ENCODE measurements at regions not wholly inside any gene's neighbourhood (a gene's known extent, or its start where the extent isn't known, plus 50 kb on each side); places are given as distances from the start of the nearest gene placed in this dataset.

GRCh38 chr11:134866215-134866614, 454.2 kb upstream of the B3GAT1 start:
- FAIRE-seq (no peak), DNase-seq (ENCODE audit: low spot score) (no peak), ATAC-seq (no peak)
- no peaks in the 10 kb centered on the region for H3K79me2 ChIP-seq (ENCODE audit: insufficient read depth, low read length)
- TF ChIP-seq HOXD1 (CRISPR knock-in tag; IDR thresholded peaks at IDR 0.05) (no peak), PBX3 (CRISPR knock-in tag; IDR thresholded peaks at IDR 0.05; ENCODE audit: borderline replicate concordance) (no peak), FOSL1 (CRISPR knock-in tag; IDR thresholded peaks at IDR 0.05; ENCODE audit: borderline replicate concordance) (no peak), ETV6 (CRISPR knock-in tag; conservative IDR thresholded peaks at IDR 0.05) (no peak), ZNF780A (CRISPR knock-in tag; IDR thresholded peaks at IDR 0.05) (no peak)
- H4K20me1 ChIP-seq (ENCODE audit: insufficient read depth, low read length) = no peaks in the 10 kb centered on the region
- POLR2A ChIA-PET = no interaction called here
- no peak overlapping the region for H3K9ac ChIP-seq (ENCODE audit: insufficient read depth, low read depth, low read length)
- H3K9me3 ChIP-seq (ENCODE audit: low read length) = no peaks in the 10 kb centered on the region
- H3K27ac ChIP-seq (ENCODE audit: extremely low read length, insufficient read depth, low read length) = no peak overlapping the region
- no peak overlapping the region for H3K4me2 ChIP-seq (ENCODE audit: low read depth, low read length)
- WGBS (ENCODE audit: low lambda C conversion rate) = 14% methylated on average over 4 of the region's 6 CpGs
- no peak overlapping the region for H3K4me3 ChIP-seq (replicated peaks in 1 of 3; ENCODE audit: insufficient read depth in 1 of 3, low read depth in 2 of 3, low read length in 3 of 3)
- intact Hi-C loops (cut with micrococcal nuclease; ENCODE audit: unreplicated experiment) (loop anchor here (5.0 kb wide), 1 partner anchor 76 kb away; no protein-coding TSS in a partner anchor), in situ Hi-C loops (cut with HindIII; ENCODE audit: extremely low pct_ligation_motif_present, low pct_unique_long_range_greater_than_20kb) (no loop called here)
- CTCF ChIA-PET (ENCODE audit: low intra/inter-chr PET ratio, low total read pairs) = no interaction called here
- no peak overlapping the region for H2AFZ ChIP-seq (ENCODE audit: low read length)
- BruUV-seq (replicated peaks) = no TSS peak
- no peaks in the 10 kb centered on the region for H3K36me3 ChIP-seq (replicated peaks in 1 of 2; ENCODE audit: control insufficient read depth in 1 of 2, insufficient read depth in 2 of 2, low read length in 2 of 2)
- no peaks in the 10 kb centered on the region for H3K4me1 ChIP-seq (ENCODE audit: insufficient read depth, low read length)
- H3K27me3 ChIP-seq (ENCODE audit: control insufficient read depth in 1 of 2, insufficient read depth in 2 of 2, low read length in 2 of 2) = peaks cover 4 to 8% of the 10 kb centered on the region in 2 experiments; a peak in 4 of 5 replicates

- no peaks in the 10 kb centered on the region for H3K36me3 ChIP-seq (replicated peaks in 1 of 2; ENCODE audit: control insufficient read depth in 1 of 2, insufficient read depth in 2 of 2, low read length in 2 of 2)
- H3K79me2 ChIP-seq (ENCODE audit: insufficient read depth, low read length) = no peaks in the 10 kb centered on the region
- POLR2A ChIA-PET = no interaction called here
- H3K4me1 ChIP-seq (ENCODE audit: insufficient read depth, low read length) = no peaks in the 10 kb centered on the region
- no peak overlapping the region for H2AFZ ChIP-seq (ENCODE audit: low read length)
- WGBS (ENCODE audit: low lambda C conversion rate) = 34% methylated on average over 3 of the region's 6 CpGs
- no TSS peak for BruUV-seq (replicated peaks)
- H3K27ac ChIP-seq (ENCODE audit: extremely low read length, insufficient read depth, low read length) = no peak overlapping the region
- peaks cover 4 to 8% of the 10 kb centered on the region in 2 experiments; a peak in 4 of 5 replicates for H3K27me3 ChIP-seq (ENCODE audit: control insufficient read depth in 1 of 2, insufficient read depth in 2 of 2, low read length in 2 of 2)
- no peaks in the 10 kb centered on the region for H4K20me1 ChIP-seq (ENCODE audit: insufficient read depth, low read length)
- no peak overlapping the region for H3K4me3 ChIP-seq (replicated peaks in 1 of 3; ENCODE audit: insufficient read depth in 1 of 3, low read depth in 2 of 3, low read length in 3 of 3)
- H3K9me3 ChIP-seq (ENCODE audit: low read length) = no peaks in the 10 kb centered on the region
- H3K4me2 ChIP-seq (ENCODE audit: low read depth, low read length) = no peak overlapping the region
- no peak for FAIRE-seq
- no peak for TF ChIP-seq ZBTB2 (CRISPR knock-in tag; IDR thresholded peaks at IDR 0.05; ENCODE audit: low read depth)
- TF ChIP-seq HNF4A (CRISPR knock-in tag; IDR thresholded peaks at IDR 0.05) = no peak
- no peak for TF ChIP-seq NRL (CRISPR knock-in tag; IDR thresholded peaks at IDR 0.05; ENCODE audit: borderline replicate concordance)
- TF ChIP-seq CENPX (CRISPR knock-in tag; IDR thresholded peaks at IDR 0.05) = no peak
- no peak for TF ChIP-seq MAFF (IDR thresholded peaks at IDR 0.05; ENCODE audit: low read depth, low read length)
- TF ChIP-seq ZNF574 (CRISPR knock-in tag; IDR thresholded peaks at IDR 0.05) = no peak
- no peak for TF ChIP-seq RFXANK (CRISPR knock-in tag; IDR thresholded peaks at IDR 0.05)
- TF ChIP-seq ZNF251 (CRISPR knock-in tag; IDR thresholded peaks at IDR 0.05) = no peak
- TF ChIP-seq MIXL1 (CRISPR knock-in tag; IDR thresholded peaks at IDR 0.05) = no peak
- TF ChIP-seq ZNF781 (CRISPR knock-in tag; IDR thresholded peaks at IDR 0.05; ENCODE audit: borderline replicate concordance, not compliant biosample characterization) = no peak
- TF ChIP-seq ZNF446 (CRISPR knock-in tag; IDR thresholded peaks at IDR 0.05) = no peak
- no peak for ATAC-seq
- CTCF ChIA-PET (ENCODE audit: low intra/inter-chr PET ratio, low total read pairs) = no interaction called here
- H3K9ac ChIP-seq (ENCODE audit: insufficient read depth, low read depth, low read length) = no peak overlapping the region
- no peak for DNase-seq (ENCODE audit: low spot score)
- intact Hi-C loops (cut with micrococcal nuclease; ENCODE audit: unreplicated experiment) (loop anchor here (5.0 kb wide), 1 partner anchor 77 kb away; no protein-coding TSS in a partner anchor), in situ Hi-C loops (cut with HindIII; ENCODE audit: extremely low pct_ligation_motif_present, low pct_unique_long_range_greater_than_20kb) (no loop called here)
Measured at GRCh38 chr11:134864968-134865305, 452.9 kb upstream of the B3GAT1 start.
